Ovary (tissue), 7 donors: ENCODE measurements at regions not wholly inside any gene's neighbourhood (a gene's known extent, or its start where the extent isn't known, plus 50 kb on each side); places are given as distances from the start of the nearest gene placed in this dataset.

Experiments used
- DNase-seq, 5 donors: peaks; one replicate each; pipeline ENCODE4 v3.0.0-alpha.2; 2019 to 2020
- H3K27ac ChIP-seq, 2 donors: fragments of 200-600 bp; one replicate each; pipeline versions ENCODE4 v1.5.1 to v1.8.0; 2019 to 2022
- H3K27me3 ChIP-seq: fragments of 200-600 bp; one replicate; pipeline ENCODE4 v1.8.0; 2022
- H3K36me3 ChIP-seq: fragments of 200-600 bp; sonication (generic); one replicate; pipeline ENCODE4 v1.5.1; 2019
- H3K4me1 ChIP-seq: one replicate; pipeline ENCODE4 v1.8.1; 2013; ENCODE audit warnings: mild to moderate bottlenecking, moderate library complexity; ENCODE audit not compliant: insufficient read depth
- H3K4me3 ChIP-seq: fragments of 200-600 bp; sonication (generic); one replicate; pipeline ENCODE4 v1.5.1; 2017
- H3K9me3 ChIP-seq, 2 donors: fragments of 200-600 bp in 1 of 2; sonication (generic) in 1 of 2; one replicate each; pipeline versions ENCODE4 v1.5.1 to v1.8.1; 2013 to 2019; ENCODE audit warnings: mild to moderate bottlenecking in 1 of 2, moderate library complexity in 1 of 2
- EP300 ChIP-seq: sonication (generic); formaldehyde crosslinking; IDR thresholded peaks from one replicate; pipeline ENCODE4 v1.6.1; 2017; ENCODE audit warnings: antibody characterized with exemption
- POLR2A ChIP-seq: fragments of 450-650 bp; IDR thresholded peaks from one replicate; pipeline ENCODE4 v1.6.1; 2017; ENCODE audit warnings: antibody characterized with exemption, mild to moderate bottlenecking, moderate library complexity
- WGBS, 3 donors: extraction: QIAGEN DNeasy Blood & Tissue Kit in 1 of 3; methylation state at CpG; one replicate each; pipeline versions ENCODE4 v1.1.5 to v1.1.7; 2013 to 2017; 5-methylcytosine and 5-hydroxymethylcytosine counted together
- intact Hi-C, 4 donors: fragments of 100-400 bp; cut with DNase I; formaldehyde crosslinking; loops; one replicate each; pipeline versions ENCODE4 v1.11.0 to v1.15.1; 2022 to 2023
- TF ChIP-seq, protein P1 (sequence below), 3 donors: fragments of 450-650 bp in 2 of 3; fragments of 200-600 bp in 1 of 3; IDR thresholded peaks; one replicate each; pipeline versions ENCODE4 v1.5.1 to v1.8.0; 2016 to 2022; ENCODE audit warnings: antibody characterized with exemption in 3 of 3, mild to moderate bottlenecking in 1 of 3
- donor health status: DM: no; HTN: no; CAD: no; lungs with moderate emphysema.
- donor health status: DM: no; HTN: no; CAD: no.
- donor health status: Bipolar disorder and iron deficiency.
- donor health status: DM: no; HTN: no; CAD: no.
- donor health status: DM: yes; HTN: yes; CAD: no.

DNA sequence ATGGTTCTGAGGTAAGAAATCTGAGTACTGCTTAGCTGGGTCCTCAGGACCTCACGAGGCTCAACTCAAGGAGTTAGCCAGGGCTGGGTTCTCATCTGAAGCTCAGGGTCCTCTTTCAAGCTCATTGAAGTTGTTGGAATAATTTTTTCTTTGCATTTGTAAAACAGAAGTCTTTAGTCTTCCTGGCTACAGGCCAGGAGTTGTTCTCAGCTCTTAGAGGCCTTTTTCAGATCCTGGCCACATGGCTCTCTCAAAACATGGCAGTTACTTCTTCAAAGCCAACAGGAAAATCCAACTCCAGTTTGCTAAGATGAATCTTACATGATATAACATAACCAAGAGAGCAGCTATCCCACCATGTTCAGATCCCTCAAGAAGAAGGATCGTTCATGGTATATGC lies 92.3 kb upstream of the CHODL start:
- no peak overlapping the region for H3K27ac ChIP-seq
- H3K4me3 ChIP-seq = no peak overlapping the region
- DNase-seq = no peak
- no peaks in the 10 kb centered on the region for H3K27me3 ChIP-seq
- intact Hi-C loops = no loop called here
- no peaks in the 10 kb centered on the region for H3K4me1 ChIP-seq
- WGBS, 3 donors = 93 to 97% (median 94%) methylated on average over 2 of the region's 2 CpGs
- no peaks in the 10 kb centered on the region for H3K36me3 ChIP-seq
- H3K9me3 ChIP-seq = no peaks in the 10 kb centered on the region
- TF ChIP-seq EP300 (no peak), POLR2A (no peak)
- TF ChIP-seq, protein P1, sequence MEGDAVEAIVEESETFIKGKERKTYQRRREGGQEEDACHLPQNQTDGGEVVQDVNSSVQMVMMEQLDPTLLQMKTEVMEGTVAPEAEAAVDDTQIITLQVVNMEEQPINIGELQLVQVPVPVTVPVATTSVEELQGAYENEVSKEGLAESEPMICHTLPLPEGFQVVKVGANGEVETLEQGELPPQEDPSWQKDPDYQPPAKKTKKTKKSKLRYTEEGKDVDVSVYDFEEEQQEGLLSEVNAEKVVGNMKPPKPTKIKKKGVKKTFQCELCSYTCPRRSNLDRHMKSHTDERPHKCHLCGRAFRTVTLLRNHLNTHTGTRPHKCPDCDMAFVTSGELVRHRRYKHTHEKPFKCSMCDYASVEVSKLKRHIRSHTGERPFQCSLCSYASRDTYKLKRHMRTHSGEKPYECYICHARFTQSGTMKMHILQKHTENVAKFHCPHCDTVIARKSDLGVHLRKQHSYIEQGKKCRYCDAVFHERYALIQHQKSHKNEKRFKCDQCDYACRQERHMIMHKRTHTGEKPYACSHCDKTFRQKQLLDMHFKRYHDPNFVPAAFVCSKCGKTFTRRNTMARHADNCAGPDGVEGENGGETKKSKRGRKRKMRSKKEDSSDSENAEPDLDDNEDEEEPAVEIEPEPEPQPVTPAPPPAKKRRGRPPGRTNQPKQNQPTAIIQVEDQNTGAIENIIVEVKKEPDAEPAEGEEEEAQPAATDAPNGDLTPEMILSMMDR (IDR thresholded peaks at IDR 0.05) = no peak

DNA sequence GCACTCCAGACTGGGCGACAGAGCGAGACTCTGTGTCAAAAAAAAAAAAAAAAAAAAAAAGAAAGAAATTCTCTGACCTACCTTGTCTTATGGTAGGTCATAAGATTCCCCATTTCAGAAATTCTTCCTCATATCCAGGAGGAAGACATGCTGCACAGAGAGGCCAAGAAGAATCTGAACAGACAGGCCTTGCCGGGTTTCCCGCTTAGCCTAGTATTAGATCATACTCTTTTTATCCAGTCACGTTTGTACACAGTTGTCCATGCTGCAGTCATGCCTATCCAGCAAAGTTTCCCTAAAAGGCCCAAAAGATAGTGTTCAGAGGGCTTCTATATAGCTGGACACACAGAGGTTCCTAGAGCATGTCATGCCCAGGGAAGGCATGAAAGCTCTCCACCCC lies 93.6 kb upstream of the CHODL start:
- DNase-seq = no peak
- TF ChIP-seq POLR2A = no peak
- no peak for TF ChIP-seq EP300
- TF ChIP-seq, protein P1 (IDR thresholded peaks at IDR 0.05) = no peak
- H3K4me1 ChIP-seq = no peaks in the 10 kb centered on the region
- no peaks in the 10 kb centered on the region for H3K27me3 ChIP-seq
- H3K4me3 ChIP-seq = no peak overlapping the region
- no peak overlapping the region for H3K27ac ChIP-seq
- intact Hi-C loops = no loop called here
- H3K36me3 ChIP-seq = no peaks in the 10 kb centered on the region
- WGBS, 3 donors = 94 to 97% (median 95%) methylated on average over 5 of the region's 5 CpGs
- H3K9me3 ChIP-seq = no peaks in the 10 kb centered on the region

DNA sequence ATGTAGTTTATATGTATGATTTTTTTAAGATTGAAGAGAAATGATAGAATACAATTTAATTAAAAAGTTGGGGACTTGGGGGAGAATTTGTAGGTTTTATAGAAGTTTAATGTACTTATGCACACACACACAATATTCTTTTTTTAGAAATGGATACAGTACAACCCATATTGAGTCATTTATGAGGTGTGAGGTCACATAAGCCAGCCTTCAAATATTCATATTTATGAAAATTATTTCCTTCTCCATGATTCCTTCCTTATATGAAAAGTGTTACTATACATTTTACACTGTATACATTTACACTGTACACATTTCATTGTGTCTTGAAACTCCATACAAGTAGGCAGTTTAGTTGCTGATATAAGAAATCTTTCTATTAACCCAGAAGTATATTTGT lies 96.2 kb upstream of the CHODL start:
- Histone ChIP-seq H3K9me3 (no peaks in the 10 kb centered on the region), H3K27ac (no peak overlapping the region), H3K36me3 (no peaks in the 10 kb centered on the region), H3K4me1 (no peaks in the 10 kb centered on the region), H3K4me3 (no peak overlapping the region), H3K27me3 (no peaks in the 10 kb centered on the region)
- TF ChIP-seq POLR2A (no peak), EP300 (no peak)
- TF ChIP-seq, protein P1 (IDR thresholded peaks at IDR 0.05) = no peak
- no peak for DNase-seq
- intact Hi-C loops = no loop called here

DNA sequence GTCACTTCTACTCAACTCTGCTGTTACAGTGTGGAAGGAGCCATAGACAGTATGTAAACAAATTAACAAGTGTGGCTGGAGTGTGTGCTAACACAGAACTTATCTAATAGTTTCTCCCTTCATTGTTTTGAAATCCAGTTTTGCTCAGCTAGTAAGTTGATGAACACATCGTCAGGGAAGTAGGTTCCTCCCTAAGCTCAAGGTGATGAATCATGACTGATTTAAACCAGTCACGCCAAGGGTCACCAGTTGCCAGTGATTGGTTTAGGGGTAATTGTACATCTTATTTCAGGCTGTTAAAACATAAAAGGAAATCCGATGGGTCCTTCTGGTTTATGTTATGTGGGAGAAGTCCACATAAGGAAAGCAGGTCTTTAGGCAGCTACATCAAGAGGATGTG lies 97.0 kb upstream of the CHODL start:
- intact Hi-C loops = no loop called here
- 25 to 29% (median 26%) methylated on average over 3 of the region's 3 CpGs for WGBS, 3 donors
- TF ChIP-seq EP300 = no peak

DNA sequence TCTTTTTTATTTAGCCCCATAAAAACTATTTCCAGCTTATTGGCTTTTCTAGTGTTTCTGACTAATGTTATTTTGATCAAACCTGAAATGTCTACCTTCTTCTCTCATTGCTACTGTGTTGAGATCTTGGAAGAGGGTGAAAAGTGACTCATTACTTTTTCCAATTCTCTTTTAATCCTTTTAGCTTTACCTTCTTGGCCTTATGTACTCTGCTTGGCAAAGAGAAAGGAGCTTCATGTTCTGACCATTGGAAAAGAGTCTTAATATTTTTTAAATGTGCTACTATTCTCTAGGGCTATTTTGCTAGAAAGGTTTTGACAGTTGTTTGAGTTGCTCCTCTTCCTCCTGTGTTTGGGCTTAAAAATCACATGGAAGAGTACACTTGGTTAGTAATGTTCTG lies 97.8 kb upstream of the CHODL start:
- no peak for TF ChIP-seq EP300
- TF ChIP-seq, protein P1 (IDR thresholded peaks at IDR 0.05) = no peak
- TF ChIP-seq POLR2A = no peak
- no peak overlapping the region for H3K4me3 ChIP-seq
- H3K9me3 ChIP-seq = no peaks in the 10 kb centered on the region
- intact Hi-C loops = no loop called here
- H3K27me3 ChIP-seq = no peaks in the 10 kb centered on the region
- no peaks in the 10 kb centered on the region for H3K4me1 ChIP-seq
- H3K36me3 ChIP-seq = no peaks in the 10 kb centered on the region
- H3K27ac ChIP-seq = no peak overlapping the region
- DNase-seq = no peak

More for the DNA sequence above, 97.0 kb upstream of the CHODL start:
- Histone ChIP-seq H3K4me1 (no peaks in the 10 kb centered on the region), H3K36me3 (no peaks in the 10 kb centered on the region), H3K27ac (no peak overlapping the region), H3K4me3 (no peak overlapping the region), H3K9me3 (no peaks in the 10 kb centered on the region), H3K27me3 (no peaks in the 10 kb centered on the region)
- no peak for DNase-seq
